ENCODE measurements at regions not wholly inside any gene's neighbourhood (a gene's known extent, or its start where the extent isn't known, plus 50 kb on each side); places are given as distances from the start of the nearest gene placed in this dataset.

- no peak for TF ChIP-seq POLR2A (IDR thresholded peaks at IDR 0.05; ENCODE audit: low read depth, low read length)
- no peak for TF ChIP-seq POLR2AphosphoS5 (IDR thresholded peaks at IDR 0.05; ENCODE audit: low read depth, low read length)
- no peak for TF ChIP-seq TAF1 (IDR thresholded peaks at IDR 0.05; ENCODE audit: low read depth, low read length)
- no peak for TF ChIP-seq SPI1 (IDR thresholded peaks at IDR 0.05; ENCODE audit: low read depth, low read length)
- TF ChIP-seq PAX5 (IDR thresholded peaks at IDR 0.05; ENCODE audit: insufficient read depth, low read length, severe bottlenecking): no peak
These were observed 406.5 kb upstream of the UBE2E3 start for GRCh38 chr2:180573951-180574350.
